GM19025 (cell line): ENCODE measurements at regions not wholly inside any gene's neighbourhood (a gene's known extent, or its start where the extent isn't known, plus 50 kb on each side); places are given as distances from the start of the nearest gene placed in this dataset.

ENCODE experiments used
- ATAC-seq: cut with Tn5 transposase; IDR thresholded peaks from one replicate; pipeline ENCODE4 v1.9.1; 2021; ENCODE audit warnings: mild to moderate bottlenecking, low read depth, moderate library complexity; ENCODE audit not compliant: unreplicated experiment

DNA sequence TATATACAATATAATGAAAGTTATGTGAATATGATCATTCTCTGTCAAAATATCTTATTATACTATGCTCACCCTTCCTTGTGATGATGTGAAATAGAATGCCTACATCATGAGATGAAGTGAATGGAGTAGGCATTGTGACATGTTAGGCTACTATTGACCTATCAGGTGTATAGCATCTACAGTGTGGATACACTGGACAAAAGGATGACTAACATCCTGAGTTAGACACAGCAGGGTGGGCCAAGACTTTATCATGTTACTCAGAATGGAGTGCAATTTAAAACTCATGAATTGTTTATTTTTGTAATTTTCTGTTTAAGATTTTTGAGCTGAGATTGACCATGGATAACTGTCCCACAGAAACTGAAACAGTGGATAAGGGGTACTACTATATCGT, 53.4 kb upstream of the NAV3 start:
- ATAC-seq = no peak

DNA sequence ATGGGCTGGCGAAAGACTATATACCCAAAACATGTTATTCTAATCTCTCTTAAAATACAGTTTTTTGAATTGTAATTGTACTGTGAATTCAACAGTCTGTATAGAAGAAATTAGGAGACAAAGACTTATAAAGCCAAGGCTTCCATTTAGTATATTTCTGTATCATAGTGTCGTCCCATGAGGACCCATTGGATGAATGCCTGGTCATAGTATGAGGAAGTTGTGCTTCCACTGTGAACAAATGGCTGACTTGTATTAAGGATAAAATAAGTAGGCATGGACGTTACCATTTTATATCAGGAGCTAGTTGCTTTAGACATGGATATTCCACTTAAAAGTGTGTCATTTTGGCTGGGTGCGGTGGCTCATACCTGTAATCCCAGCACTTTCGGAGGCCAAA, 55.9 kb upstream of the NAV3 start:
- ATAC-seq = no peak

DNA sequence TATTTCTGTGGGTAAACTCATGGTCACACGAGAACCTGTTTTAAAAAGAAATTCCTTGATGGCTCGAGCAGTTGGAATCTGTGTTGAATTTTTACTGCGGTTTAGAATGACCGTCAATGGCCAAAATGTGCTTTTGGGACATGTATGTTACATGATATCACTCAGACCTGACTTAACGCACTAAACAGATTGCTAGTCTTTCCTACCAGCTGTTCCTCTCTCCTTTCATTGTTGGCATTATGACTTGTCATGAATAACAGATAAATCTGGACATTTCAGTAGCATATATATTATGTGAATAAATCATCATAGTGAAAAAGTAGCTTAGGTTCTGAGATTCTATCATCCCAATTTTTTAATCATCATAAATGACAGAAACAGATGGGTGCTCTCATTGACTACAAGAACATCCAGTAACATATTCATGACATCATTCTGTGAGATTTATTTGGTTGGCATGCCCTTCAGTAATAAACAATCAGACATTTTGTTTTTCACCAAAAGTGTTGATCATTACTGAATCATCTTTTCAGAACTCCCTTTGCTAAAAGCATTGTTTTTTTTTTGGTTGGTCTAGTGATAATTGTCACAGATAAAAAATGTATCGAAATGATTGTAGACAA, 57.9 kb upstream of the NAV3 start:
- ATAC-seq = no peak

DNA sequence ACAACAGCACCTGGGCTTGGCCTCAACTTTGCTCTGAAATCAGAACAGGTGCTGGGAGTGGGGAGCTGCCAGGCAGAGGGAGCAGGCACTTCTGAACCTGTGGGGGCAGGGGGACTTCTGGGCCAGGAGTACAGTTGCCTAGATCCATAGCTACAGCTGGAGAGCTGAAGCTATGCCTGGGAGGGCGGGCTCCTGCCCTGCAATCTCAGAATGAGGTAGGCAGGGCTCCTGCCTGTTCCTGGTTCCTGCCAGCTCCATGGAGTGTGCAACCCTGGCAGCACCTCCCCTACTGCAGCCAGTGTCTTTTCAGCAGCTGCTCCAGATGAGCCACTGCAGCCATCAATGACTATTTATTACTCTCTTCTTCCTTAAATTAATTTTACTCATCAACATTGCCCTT, 62.1 kb upstream of the NAV3 start:
- no peak for ATAC-seq

DNA sequence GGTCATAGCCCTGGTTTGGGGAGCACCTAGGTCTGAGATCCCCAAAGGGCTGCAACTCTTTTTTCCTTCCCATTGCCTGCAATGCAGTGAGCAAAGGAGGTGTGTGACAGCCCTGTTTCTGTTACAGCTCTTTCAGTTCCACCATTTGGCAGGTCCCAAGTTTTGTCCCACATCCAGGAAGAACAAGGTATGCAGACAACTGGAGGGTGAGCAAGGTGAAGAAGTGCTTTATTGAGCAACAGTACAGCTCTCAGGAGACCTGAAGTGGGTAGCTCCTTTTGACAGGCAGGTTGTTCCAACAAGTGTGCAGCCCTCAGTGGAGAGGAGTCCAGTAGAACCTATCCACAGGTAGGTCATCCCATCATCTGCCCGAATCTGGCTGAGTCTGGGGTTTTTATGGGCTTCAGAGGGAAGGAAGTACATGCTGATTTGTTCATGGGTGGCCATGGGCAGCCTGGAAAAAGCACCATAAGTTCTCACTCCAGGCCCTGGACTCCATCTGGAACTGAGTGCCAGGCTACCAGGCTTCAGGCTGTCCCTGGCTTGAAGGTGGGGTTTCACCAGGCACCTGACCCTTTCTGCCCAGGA, 62.8 kb upstream of the NAV3 start:
- no peak for ATAC-seq

DNA sequence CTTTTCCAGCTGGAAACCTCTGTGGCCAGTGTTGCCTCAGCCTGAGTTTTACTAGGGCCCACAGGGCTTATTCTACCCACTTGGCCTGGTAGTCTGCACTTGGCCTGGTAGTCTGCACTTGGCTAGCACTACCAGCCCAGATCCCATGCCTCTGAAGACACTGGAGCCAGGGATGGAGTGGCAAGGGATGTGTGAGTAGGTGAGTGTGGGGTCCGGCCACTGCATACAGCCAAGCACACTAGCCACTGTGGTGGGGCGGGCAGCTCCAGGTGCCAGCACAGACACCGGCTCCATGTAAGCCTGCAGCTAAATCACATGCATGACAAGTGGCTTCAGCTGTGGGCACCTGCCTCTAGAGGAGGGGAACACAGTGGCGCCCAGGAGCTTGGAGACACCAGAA, 63.4 kb upstream of the NAV3 start:
- no peak for ATAC-seq

DNA sequence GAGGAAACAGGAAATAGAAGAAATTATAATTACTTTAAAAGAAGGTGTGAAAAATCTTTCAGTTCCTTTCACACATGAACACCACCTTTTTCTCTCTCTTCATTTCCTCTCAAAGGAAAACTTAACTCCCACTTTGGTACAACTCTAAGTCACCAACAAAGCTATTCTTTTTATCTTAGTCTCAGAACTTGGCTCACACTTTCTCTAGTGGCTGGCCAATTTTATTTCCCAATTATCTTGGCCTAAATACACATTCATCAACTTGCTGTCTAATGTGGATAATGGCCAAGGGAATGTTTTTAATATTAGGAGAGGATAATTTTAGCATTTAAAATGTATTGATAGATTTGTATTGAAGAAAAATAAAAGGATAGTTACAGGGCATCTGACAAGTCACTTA, 64.5 kb upstream of the NAV3 start:
- no peak for ATAC-seq

DNA sequence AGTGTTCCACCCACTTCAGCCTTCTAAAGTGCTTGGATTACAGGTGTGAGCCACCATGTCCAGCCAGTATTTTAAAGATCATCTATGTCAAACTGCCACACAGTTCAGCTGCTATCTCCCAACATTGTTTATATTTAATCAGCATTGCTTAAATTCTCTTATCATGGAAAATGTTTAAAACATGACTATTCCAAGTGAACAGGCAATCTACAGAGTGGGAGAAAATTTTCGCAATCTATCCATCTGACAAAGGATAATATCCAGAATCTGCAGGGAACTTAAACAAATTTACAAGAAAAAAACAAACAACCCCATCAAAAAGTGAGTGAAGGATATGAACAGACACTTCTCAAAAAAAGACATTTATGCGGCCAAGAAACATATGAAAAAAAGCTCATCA, 69.4 kb upstream of the NAV3 start:
- no peak for ATAC-seq

DNA sequence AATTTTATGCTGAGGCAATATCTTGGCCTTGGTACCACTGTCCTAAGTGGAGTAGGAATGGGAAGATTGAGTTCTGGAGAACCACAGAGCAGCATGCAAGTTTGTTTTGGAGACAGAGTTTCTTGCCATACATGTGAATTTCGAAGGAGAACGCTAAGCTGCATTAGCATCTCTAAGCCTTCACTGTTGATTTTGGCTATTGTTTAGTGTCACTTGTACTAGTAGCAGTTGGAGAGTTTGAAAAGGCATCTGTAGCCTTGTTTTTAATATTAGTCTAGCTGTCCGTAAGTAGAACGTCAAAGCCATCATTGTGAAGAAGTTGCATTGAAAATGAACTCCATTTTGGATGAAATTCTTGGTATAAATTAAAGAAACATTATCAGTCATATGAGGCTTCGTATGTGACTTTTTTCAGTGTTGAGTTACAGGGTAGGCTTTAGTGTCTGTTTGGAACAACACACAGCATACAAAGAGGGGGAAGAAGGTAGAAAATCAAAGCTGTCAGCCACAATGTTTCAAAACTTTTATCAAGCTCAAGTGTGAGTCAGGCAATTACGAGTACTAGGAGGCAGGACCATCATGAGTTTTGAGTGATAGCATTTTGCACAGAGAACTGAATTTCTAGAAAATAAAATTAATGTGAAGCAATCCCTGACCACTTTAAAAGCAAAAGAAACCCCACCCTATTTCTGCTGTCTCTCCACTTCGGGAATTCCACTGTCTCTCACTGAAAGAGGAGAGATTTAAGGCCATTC, 70.2 kb upstream of the NAV3 start:
- no peak for ATAC-seq

DNA sequence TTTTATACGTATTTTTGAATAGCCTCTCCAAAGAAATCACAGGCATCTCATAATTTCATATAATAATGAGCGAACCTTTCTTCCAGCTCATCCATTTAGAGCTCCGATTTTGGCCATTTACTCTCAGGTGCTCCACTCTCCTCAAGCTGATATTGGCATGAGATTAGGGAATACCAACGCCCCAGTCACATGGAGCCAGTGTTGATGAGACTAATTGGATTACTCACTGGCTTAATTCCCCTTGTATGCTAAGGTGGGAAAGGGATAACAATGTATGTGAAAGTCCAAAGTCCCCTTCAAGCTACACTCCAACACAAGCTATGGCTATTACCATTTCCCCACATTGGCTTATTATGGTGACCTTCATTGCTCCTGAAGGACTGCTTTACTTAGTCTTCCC, 76.6 kb upstream of the NAV3 start:
- no peak for ATAC-seq

DNA sequence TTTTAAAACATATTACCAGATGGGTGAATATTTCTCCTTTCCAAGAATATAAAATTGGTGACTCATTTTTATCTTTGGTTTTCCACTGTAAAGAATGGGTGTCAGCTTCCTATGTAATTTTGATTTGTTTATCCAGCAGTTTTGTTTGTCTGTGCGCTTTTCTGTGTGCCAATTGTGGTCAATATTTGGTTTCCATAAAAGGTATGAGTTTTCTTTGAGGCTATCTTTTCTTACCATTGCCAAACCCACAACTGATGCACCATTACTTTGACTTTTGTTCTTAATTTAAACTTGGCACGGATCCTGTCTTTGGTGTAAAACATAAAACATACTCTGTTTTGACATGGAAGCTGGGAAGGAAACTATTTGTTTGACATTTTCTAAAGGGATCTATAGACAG, 78.8 kb upstream of the NAV3 start:
- ATAC-seq = no peak

DNA sequence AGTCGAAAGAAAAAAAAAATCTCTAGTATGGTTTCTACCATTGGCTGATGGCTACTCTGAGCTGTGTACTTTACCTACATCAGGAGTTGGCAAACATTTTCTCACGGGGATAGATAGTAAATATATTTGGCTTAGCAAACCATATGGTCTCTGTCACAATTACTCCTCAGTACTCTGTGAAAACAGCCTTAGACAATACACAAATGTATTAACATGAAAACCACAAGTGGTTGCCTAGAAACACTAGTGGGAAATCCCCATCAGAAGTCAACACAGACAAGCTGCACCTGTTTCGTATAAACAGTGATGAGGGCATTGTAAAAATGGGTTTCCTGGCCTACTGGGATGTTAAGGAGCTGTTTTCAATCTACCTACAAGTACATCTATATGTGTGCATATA, 84.6 kb upstream of the NAV3 start:
- ATAC-seq = peak; percentile 100

DNA sequence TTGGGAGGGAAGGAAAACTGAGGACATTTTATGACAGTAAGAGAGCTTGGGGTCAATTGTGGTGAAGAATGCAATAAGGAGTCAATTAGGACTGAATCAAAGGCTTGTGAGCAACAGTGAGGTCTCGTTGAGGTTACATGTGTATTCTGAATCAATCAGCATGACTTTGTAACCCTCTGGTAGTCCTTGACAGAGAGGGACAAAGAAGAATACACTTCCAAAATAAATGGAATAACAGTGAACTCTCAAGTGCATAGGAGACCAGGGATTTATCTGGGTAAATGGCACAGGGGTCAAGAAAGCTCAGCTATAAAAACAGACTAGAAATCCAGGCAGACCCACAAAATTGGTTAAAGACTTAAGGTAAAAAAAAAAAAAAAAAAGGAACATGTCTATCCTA, 85.1 kb upstream of the NAV3 start:
- ATAC-seq = no peak

DNA sequence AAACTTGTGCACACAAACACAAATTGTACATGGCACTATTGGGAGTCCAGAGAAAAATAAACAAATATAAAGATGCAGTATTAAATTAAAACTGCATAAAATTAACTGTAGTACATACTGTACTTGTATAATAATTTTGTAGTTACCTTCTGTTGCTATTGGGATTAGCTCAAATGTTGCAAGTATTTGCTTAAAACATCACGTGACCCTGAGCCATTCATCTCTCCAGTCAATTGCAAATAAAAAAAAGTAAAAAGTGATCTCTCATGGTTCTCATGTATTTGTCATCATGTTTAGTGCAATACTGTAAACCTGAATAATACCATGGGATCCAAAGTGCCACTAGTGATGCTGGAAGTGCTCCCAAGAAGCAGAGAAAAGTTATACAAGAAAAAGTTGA, 88.1 kb upstream of the NAV3 start:
- no peak for ATAC-seq

DNA sequence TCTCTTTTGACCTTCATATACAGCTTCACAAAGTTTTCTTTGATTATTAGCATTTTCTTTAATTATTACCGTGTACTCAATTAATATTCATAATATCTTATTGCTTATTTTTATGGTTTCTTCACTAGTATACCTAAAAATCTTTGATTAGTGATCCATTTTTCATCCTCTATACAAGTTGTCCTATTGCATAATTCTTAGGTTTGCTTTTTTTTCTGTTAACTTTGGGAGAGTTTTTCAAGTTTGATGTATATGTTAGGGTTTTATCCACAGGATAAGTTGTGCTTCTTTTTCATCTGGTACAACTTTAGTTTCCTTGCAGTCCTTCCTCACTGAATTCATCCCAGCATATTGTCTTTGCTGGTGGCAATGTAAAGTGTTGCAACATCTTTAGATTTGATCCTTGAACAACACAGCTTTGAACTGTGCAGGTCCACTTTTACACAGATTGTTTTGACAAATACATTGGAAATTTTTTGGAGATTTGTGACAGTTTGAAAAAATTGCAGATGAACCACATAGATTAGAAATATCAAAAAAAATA, 88.6 kb upstream of the NAV3 start:
- ATAC-seq = no peak

DNA sequence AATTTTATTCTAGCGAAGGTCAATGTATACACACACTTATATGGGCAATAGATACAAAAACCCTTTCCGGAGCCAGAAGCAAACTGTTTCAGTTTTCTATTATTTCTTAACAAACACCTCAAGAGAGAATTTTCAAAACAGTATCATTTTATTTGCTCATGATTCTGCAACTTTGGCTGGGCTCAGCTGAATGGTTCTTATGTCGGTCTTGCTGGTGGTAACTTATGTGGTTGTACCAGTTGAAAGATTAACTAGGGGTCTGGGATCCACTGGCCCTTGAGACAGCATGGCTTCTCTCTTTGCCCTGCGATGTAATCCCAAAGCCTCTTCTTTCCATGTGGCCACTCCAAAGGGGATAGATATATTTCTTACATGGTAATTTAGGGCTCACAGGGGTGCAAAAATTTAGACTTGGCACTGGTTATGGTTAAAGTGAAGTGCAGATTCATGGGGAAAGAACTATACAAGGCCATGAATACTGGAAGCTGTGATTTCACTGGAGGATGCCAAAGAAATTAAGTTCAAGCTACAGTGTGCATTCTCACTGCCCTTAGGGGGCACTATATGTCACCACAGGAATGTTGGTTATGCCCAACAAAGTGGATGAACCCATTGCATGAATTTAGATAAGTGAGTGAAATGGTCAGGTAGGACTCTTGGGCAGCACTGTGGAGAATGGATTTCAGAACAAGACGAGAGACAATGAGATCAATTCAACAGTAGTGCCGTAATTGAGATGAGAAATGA, 94.3 kb upstream of the NAV3 start:
- no peak for ATAC-seq

DNA sequence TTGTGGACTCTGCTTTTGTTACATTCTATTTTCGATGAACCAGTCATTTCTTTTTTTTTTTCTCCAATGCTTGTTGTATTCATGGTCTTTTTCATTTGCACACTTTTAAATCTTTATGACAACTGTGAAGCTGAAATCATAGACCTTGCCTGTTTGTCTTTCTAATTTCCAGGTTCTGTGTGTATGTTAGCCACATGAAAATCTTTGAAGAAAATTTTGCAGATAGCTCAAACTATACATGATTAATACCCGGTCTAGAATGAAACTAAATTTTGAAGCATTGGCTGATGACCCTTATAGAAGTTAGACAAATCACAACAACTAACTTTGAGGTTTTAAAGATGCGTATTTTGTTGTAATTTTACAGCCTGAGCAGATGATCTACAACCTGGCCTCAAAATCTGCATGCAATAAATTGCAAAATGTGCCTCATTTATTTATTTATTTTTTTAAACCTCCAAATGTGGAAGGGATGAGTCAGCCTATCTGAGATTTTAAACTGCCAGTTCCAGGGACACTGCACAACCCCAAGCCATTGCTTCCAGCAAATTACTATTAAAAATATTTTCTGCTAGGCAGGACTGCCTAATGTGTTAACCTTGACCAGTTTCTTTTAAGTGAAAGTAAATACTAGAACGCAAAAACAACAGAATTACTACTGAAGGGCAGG, 96.3 kb upstream of the NAV3 start:
- ATAC-seq = no peak

DNA sequence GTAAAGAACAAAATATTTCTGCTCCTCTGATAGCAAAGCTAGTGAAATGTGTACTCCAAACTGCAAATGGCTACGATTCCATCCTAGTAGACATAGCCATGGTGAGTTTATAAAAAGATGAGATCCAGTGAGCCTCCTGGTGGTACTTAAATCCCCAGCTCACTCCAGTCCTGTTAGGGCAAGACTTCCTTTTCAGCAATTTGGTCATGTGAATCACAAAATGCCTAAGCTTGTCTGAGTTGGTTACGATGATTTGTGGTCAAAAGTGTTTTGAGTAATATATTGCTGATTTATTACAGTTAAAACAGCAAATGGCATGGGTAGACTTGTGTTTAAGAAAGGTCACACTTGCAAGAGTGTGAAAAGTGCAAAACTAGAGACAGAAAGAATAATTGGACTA, 102.7 kb upstream of the NAV3 start:
- ATAC-seq = no peak

DNA sequence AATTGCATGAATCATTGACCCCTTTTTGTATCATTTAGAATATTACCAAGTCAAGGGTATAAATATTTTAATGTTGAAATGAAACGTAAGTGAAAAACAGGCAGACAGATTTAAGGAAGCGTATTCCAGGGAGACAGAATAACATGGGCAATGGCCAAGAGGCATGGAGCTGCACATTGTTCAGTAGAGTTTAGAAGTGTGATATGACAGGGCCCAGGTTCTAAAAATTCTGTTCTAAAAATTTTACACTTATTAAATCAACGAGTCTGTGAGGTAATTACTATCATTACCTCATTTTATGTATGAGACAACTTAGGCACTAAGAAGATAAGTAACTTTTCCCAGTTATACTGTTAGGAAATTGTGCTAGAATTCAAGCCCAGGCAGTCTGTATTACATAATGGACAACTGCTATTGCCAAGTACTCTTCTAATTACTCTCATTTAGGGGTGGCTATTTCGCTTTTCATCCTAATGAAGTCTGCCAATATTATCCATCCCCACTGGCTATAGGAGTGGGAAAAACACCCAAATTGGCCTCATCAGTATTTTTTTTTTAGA, 103.2 kb upstream of the NAV3 start:
- ATAC-seq = no peak

DNA sequence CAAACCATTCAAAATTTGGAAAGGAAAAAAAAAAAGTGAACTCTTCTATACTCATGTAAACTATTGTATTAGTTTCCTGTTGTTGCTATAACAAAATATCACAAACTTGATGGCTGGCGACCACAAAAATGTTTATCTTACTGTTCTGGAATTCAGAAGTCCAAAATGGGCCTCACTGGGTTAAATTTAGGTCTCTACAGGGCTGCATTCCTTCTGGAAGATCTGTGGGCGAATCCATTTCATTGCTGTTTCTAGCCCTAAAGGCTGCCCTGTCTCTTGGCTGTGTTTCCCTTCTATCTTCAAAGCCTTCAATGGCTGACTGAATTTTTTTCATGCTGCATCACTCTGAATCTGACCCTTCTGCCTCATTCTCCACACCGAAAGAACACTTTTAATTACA, 105.1 kb upstream of the NAV3 start:
- no peak for ATAC-seq
